ENCODE measurements at regions not wholly inside any gene's neighbourhood (a gene's known extent, or its start where the extent isn't known, plus 50 kb on each side); places are given as distances from the start of the nearest gene placed in this dataset. TPM values are rescaled to one million over a fixed set of nuclear protein-coding genes. Genes with fewer than 3 reads are reported as not detected.

GRCh38 chr20:24045621-24046318 is 57.2 kb upstream of the GGTLC1 start:
- no peak for DNase-seq (ENCODE audit: low spot score in 2 of 2)
- no peak for FAIRE-seq

GRCh38 chr20:24043294-24043693 is 54.7 kb upstream of the GGTLC1 start:
- no peak for DNase-seq (ENCODE audit: low spot score in 2 of 2)
- FAIRE-seq, result no peak

DNA sequence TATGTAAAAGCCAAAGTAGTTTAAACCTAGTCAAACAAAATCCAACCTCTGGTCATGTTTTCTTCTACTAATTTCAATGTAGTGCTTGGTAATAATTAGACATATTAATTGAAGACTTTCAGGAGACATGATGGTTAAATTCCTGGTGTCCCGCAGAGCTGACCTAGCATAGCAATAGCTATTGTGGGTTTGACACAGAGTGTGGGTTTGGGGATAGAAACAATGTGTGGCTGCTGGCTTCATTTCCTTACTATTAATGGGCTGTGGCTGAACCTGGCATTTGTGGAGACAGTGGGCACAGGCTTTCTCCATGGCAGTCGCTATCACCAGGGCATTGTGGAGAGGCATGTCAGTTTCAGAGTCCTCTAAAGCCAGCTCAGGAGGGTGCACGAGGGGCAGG is 54.1 kb upstream of the GGTLC1 start:
- FAIRE-seq (no peak), DNase-seq (ENCODE audit: low spot score in 2 of 2) (no peak)

GRCh38 chr20:24040896-24041459 is 52.4 kb upstream of the GGTLC1 start:
- FAIRE-seq (no peak), DNase-seq (ENCODE audit: low spot score in 2 of 2) (no peak)

- DNase-seq (ENCODE audit: low spot score in 2 of 2) (no peak), FAIRE-seq (no peak)
These were observed 50.6 kb upstream of the GGTLC1 start for GRCh38 chr20:24039196-24039595.

Small RNAs in the stretch of these regions (small RNA-seq; reads per million reads assigned to genes)
- not detected for gene RNU1-23P
